Transverse colon (tissue), 4 donors: ENCODE measurements at regions not wholly inside any gene's neighbourhood (a gene's known extent, or its start where the extent isn't known, plus 50 kb on each side); places are given as distances from the start of the nearest gene placed in this dataset.
"Not testable (repeated sequence)": the region's sequence is repeated elsewhere in the genome, so short reads cannot be mapped to it uniquely, and the experiment has no call there.

Experiments
- DNase-seq: peaks from one replicate; pipeline ENCODE4 v3.0.0-alpha.2; 2019
- H3K27ac ChIP-seq, 4 donors: fragments of 200-600 bp; sonication (generic); 2 replicates each; pipeline ENCODE4 v1.5.1; 2016 to 2018; ENCODE audit warnings: inconsistent platforms in 4 of 4
- H3K27me3 ChIP-seq: fragments of 200-600 bp; sonication (generic); 2 replicates; pipeline ENCODE4 v1.5.1; 2017; ENCODE audit warnings: inconsistent platforms
- H3K36me3 ChIP-seq, 4 donors: fragments of 200-600 bp; sonication (generic); 2 replicates each; pipeline ENCODE4 v1.5.1; 2017 to 2019; ENCODE audit warnings: inconsistent platforms in 4 of 4
- H3K4me1 ChIP-seq, 4 donors: fragments of 200-600 bp; sonication (generic); 2 replicates each; pipeline ENCODE4 v1.5.1; 2017 to 2020; ENCODE audit warnings: inconsistent platforms in 4 of 4
- H3K4me3 ChIP-seq, 4 donors: fragments of 200-600 bp; sonication (generic); 1 replicate in 1 of 4; 2 replicates in 3 of 4; pipeline versions ENCODE4 v1.5.1 to v1.6.1; 2017 to 2019; ENCODE audit warnings: inconsistent platforms in 4 of 4
- H3K9me3 ChIP-seq, 2 donors: fragments of 200-600 bp; sonication (generic); 2 replicates each; pipeline ENCODE4 v1.5.1; 2017 to 2019; ENCODE audit warnings: inconsistent platforms in 2 of 2
- CTCF ChIP-seq, 5 experiments: fragments of 200-600 bp in 3 of 5; fragments of 450-650 bp in 2 of 5; sonication (generic) in 3 of 5; IDR thresholded peaks; 1 replicate in 2 of 5; 2 replicates in 3 of 5; pipeline ENCODE4 v1.5.1; 2016 to 2017; ENCODE audit warnings: antibody characterized with exemption in 5 of 5, inconsistent platforms in 3 of 5, mild to moderate bottlenecking in 2 of 5, moderate library complexity in 1 of 5
- EP300 ChIP-seq: sonication (generic); formaldehyde crosslinking; IDR thresholded peaks from one replicate; pipeline ENCODE4 v1.6.1; 2017; ENCODE audit warnings: antibody characterized with exemption, low read depth
- POLR2A ChIP-seq: fragments of 450-650 bp; IDR thresholded peaks from one replicate; pipeline ENCODE4 v1.6.1; 2016; ENCODE audit warnings: antibody characterized with exemption, mild to moderate bottlenecking, moderate library complexity
- POLR2AphosphoS5 ChIP-seq, 3 donors: sonication (generic); formaldehyde crosslinking; IDR thresholded peaks; one replicate each; pipeline ENCODE4 v1.6.1; 2016; ENCODE audit warnings: antibody characterized with exemption in 3 of 3
- WGBS, 2 donors: methylation state at CpG; one replicate each; pipeline ENCODE4 v1.1.5; 2018; ENCODE audit warnings: low coverage in 1 of 2; 5-methylcytosine and 5-hydroxymethylcytosine counted together
- in situ Hi-C, 4 donors: fragments of 200-750 bp; cut with MboI; loops; one replicate each; pipeline versions ENCODE4 v1.15.0 to v1.15.1; 2017; ENCODE audit warnings: low sequenced_read_pairs in 3 of 4, low pct_ligation_motif_present in 1 of 4, low pct_unique_long_range_greater_than_20kb in 1 of 4
- intact Hi-C: fragments of 100-400 bp; cut with DNase I; formaldehyde crosslinking; loops from one replicate; pipeline ENCODE4 v1.15.1; 2023; ENCODE audit warnings: low total_unique reads

DNA sequence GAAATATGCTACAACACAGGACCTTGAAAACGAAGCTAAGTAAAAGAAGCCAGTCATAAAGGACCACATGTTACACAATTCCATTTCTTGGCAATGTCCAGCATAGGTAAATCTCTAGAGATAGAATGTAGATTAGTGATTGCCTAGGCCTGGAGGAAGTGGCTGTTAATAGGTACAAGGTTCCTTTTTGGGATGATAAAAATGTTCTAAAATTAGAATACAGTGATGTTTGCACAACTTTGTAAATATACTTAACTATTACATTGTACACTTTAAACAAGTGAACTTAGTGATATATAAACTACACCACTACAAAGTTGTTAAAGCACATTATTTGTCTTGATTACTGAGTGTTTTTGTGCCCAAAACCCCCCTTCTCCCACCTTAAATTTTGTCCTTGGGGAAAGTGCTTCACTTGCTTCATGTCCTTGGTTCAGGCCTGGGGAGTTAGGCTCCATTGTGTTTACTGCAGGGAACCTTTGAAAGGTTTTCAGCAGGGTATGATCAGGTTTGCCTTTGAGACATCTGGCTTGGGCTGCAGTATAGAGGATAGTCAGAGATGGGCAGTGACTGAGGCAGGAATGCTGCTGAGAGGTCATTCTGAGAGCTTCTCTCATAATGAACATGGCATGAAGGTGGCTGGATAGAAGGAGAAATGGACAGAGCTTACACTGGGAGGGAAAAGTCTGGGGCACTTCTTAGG lies 1052.6 kb downstream of the REEP3 start:
- Histone ChIP-seq H3K27me3 (no peaks in the 10 kb centered on the region), H3K4me1 (peaks cover 0 to 16% (median 9%) of the 10 kb centered on the region in 4 donors), H3K9me3 (no peaks in the 10 kb centered on the region), H3K36me3 (no peaks in the 10 kb centered on the region), H3K4me3 (no peak overlapping the region), H3K27ac (peak overlapping the region in 3 of 4 donors; percentile 21 to 40 (median 27))
- in situ Hi-C loops, result no loop called here
- TF ChIP-seq POLR2AphosphoS5 (IDR thresholded peaks at IDR 0.05) (peak in 1 of 3 donors; percentile 26), CTCF (IDR thresholded peaks at IDR 0.05) (no peak)
- intact Hi-C loops, result no loop called here
- no peak for DNase-seq
- 30 to 44% methylated on average over 1 of the region's 1 CpG for WGBS, 2 donors

- intact Hi-C loops, result no loop called here
- 41 to 49% methylated on average over 2 of the region's 2 CpGs for WGBS, 2 donors
- TF ChIP-seq EP300, result no peak
- no peak for TF ChIP-seq POLR2A
- TF ChIP-seq CTCF (IDR thresholded peaks at IDR 0.05), result no peak
- no peak for TF ChIP-seq POLR2AphosphoS5 (IDR thresholded peaks at IDR 0.05)
- Histone ChIP-seq H3K27ac (peak overlapping the region in 3 of 4 donors; percentile 21 to 40 (median 27)), H3K4me3 (no peak overlapping the region), H3K27me3 (no peaks in the 10 kb centered on the region), H3K9me3 (no peaks in the 10 kb centered on the region), H3K4me1 (peaks cover 0 to 16% (median 9%) of the 10 kb centered on the region in 4 donors), H3K36me3 (no peaks in the 10 kb centered on the region)
- no peak for DNase-seq
- in situ Hi-C loops, result no loop called here
Measured at GRCh38 chr10:64574371-64574770, 1053.2 kb downstream of the REEP3 start.

- WGBS, 2 donors, result 93 to 100% methylated on average over 1 to 8 of the region's 10 CpGs
- Histone ChIP-seq H3K36me3 (no peaks in the 10 kb centered on the region), H3K4me1 (peaks cover 0 to 16% (median 9%) of the 10 kb centered on the region in 4 donors), H3K27me3 (no peaks in the 10 kb centered on the region), H3K4me3 (no peak overlapping the region), H3K9me3 (no peaks in the 10 kb centered on the region), H3K27ac (no peak overlapping the region)
- TF ChIP-seq POLR2AphosphoS5 (IDR thresholded peaks at IDR 0.05) (no peak), POLR2A (no peak), CTCF (IDR thresholded peaks at IDR 0.05) (no peak), EP300 (no peak)
- DNase-seq, result no peak
- intact Hi-C loops (no loop called here), in situ Hi-C loops (no loop called here)
Measured at GRCh38 chr10:64576497-64576896, 1055.3 kb downstream of the REEP3 start.

- in situ Hi-C loops, H3K27me3 ChIP-seq, H3K36me3 ChIP-seq, H3K4me3 ChIP-seq, H3K9me3 ChIP-seq, intact Hi-C loops, H3K27ac ChIP-seq, DNase-seq: not testable (repeated sequence)
- 94 to 96% methylated on average over 6 of the region's 6 CpGs for WGBS, 2 donors
- H3K4me1 ChIP-seq, result peaks cover 0 to 11% (median 9%) of the 10 kb centered on the region in 4 donors
Measured at GRCh38 chr10:64578757-64579156, 1057.6 kb downstream of the REEP3 start.
